ENCODE measurements at regions not wholly inside any gene's neighbourhood (a gene's known extent, or its start where the extent isn't known, plus 50 kb on each side); places are given as distances from the start of the nearest gene placed in this dataset.

DNA sequence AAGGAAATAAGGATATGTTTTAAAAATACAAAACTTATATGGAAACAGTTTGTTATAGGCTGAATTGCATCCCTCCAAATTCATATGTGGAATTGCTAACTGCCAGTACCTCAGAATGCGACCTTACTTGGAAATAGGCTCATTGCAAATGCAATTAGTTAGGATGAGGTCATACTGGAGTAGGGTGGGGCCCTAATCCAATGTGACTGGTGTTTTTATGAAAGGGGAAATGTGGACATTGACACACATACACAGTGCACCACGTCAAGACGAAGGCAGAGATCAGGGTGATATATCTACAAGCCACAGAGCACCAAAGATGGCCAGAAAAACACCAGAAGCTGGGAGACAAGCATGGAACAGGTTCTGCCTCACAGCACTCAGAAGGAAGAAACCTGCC lies 494.2 kb downstream of the TSN start:
- no peak overlapping the region for H3K4me2 ChIP-seq
- no peaks in the 10 kb centered on the region for H3F3A ChIP-seq (ENCODE audit: low read depth)
- no peaks in the 10 kb centered on the region for H3K79me2 ChIP-seq (ENCODE audit: low read depth)
- no peak overlapping the region for H3K4me3 ChIP-seq
- H3K4me1 Mint-ChIP-seq = peaks cover 12% of the 10 kb centered on the region
- no peak overlapping the region for H3K27ac Mint-ChIP-seq
- H3K9ac ChIP-seq = no peak overlapping the region
- no peaks in the 10 kb centered on the region for H3K36me3 ChIP-seq
- H4K20me1 ChIP-seq (ENCODE audit: low read depth) = no peaks in the 10 kb centered on the region
- no peaks in the 10 kb centered on the region for H3K9me3 ChIP-seq (ENCODE audit: low read depth)
- H3K36me3 Mint-ChIP-seq = no peaks in the 10 kb centered on the region
- no peaks in the 10 kb centered on the region for H3K27me3 Mint-ChIP-seq (ENCODE audit: insufficient read depth, low read depth)
- no peak overlapping the region for H3K27ac ChIP-seq
- no peaks in the 10 kb centered on the region for H3K27me3 ChIP-seq
- no peak for DNase-seq (ENCODE audit: low spot score)
- no peak for TF ChIP-seq EZH2 (IDR thresholded peaks at IDR 0.05)
- TF ChIP-seq, protein P1, sequence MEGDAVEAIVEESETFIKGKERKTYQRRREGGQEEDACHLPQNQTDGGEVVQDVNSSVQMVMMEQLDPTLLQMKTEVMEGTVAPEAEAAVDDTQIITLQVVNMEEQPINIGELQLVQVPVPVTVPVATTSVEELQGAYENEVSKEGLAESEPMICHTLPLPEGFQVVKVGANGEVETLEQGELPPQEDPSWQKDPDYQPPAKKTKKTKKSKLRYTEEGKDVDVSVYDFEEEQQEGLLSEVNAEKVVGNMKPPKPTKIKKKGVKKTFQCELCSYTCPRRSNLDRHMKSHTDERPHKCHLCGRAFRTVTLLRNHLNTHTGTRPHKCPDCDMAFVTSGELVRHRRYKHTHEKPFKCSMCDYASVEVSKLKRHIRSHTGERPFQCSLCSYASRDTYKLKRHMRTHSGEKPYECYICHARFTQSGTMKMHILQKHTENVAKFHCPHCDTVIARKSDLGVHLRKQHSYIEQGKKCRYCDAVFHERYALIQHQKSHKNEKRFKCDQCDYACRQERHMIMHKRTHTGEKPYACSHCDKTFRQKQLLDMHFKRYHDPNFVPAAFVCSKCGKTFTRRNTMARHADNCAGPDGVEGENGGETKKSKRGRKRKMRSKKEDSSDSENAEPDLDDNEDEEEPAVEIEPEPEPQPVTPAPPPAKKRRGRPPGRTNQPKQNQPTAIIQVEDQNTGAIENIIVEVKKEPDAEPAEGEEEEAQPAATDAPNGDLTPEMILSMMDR (IDR thresholded peaks at IDR 0.05) = no peak
- TF ChIP-seq EZH2phosphoT487 (IDR thresholded peaks at IDR 0.05) = no peak
- H2AFZ ChIP-seq (replicated peaks) = no peak overlapping the region
- no peak overlapping the region for H3K4me3 Mint-ChIP-seq
- H3K9me3 Mint-ChIP-seq = peaks cover 8% of the 10 kb centered on the region
- no peaks in the 10 kb centered on the region for H3K4me1 ChIP-seq

DNA sequence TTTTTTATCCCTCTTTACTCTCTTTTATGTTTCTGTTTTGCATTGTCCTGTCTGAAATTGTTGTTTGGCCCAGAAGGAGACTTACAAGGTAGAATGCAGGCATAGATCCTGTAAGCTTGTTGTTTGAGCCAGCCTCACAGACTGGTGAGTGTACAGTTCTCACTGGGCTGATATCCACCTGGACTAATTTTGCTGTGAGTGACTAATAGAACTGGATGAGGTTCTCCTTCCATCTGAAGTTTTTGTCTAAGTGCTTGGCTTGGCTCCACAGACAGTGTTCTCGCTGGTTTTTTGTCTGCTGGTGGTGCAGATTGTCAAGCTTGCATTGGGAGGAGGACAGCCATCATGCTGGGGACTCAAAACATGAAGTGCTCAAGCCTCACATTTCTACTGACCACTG lies 495.7 kb downstream of the TSN start:
- H3K27ac Mint-ChIP-seq = no peak overlapping the region
- no peaks in the 10 kb centered on the region for H3K27me3 Mint-ChIP-seq (ENCODE audit: insufficient read depth, low read depth)

DNA sequence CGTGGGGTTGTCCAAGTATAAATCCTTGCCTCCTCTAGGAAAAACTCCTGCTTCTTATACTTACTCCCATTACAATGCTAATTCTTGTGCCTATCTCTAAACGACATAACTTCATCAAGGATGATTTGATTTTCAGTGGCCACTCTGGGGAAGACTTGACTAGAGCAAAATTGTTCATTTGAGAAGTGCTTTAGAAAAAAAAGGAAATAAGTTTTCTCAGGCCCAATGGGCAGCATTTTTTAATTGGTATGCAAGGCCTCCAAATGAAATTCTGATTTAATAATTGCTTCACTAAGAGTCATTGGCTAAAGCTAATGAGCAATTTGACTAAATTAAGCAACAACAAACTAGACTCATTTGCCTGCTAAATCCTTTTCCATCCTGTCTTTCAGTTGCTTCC lies 496.1 kb downstream of the TSN start:
- Histone ChIP-seq H2AFZ (replicated peaks) (no peak overlapping the region), H3K27ac (no peak overlapping the region), H3F3A (ENCODE audit: low read depth) (no peaks in the 10 kb centered on the region), H3K27me3 (no peaks in the 10 kb centered on the region), H3K9me3 (ENCODE audit: low read depth) (no peaks in the 10 kb centered on the region), H3K79me2 (ENCODE audit: low read depth) (no peaks in the 10 kb centered on the region), H3K36me3 (no peaks in the 10 kb centered on the region), H3K4me3 (no peak overlapping the region), H3K9ac (no peak overlapping the region), H3K4me1 (no peaks in the 10 kb centered on the region), H4K20me1 (ENCODE audit: low read depth) (no peaks in the 10 kb centered on the region), H3K4me2 (no peak overlapping the region)
- Mint-ChIP-seq H3K27ac (no peak overlapping the region), H3K9me3 (peaks cover 8% of the 10 kb centered on the region), H3K4me3 (no peak overlapping the region), H3K27me3 (ENCODE audit: insufficient read depth, low read depth) (no peaks in the 10 kb centered on the region), H3K4me1 (peaks cover 6% of the 10 kb centered on the region), H3K36me3 (no peaks in the 10 kb centered on the region)
- TF ChIP-seq EZH2phosphoT487 (IDR thresholded peaks at IDR 0.05) (no peak), EZH2 (IDR thresholded peaks at IDR 0.05) (no peak)
- TF ChIP-seq, protein P1 (IDR thresholded peaks at IDR 0.05) = no peak
- no peak for DNase-seq (ENCODE audit: low spot score)

More for the DNA sequence above, 495.7 kb downstream of the TSN start:
- Mint-ChIP-seq H3K4me3 (no peak overlapping the region), H3K9me3 (peaks cover 8% of the 10 kb centered on the region), H3K4me1 (peaks cover 6% of the 10 kb centered on the region), H3K36me3 (no peaks in the 10 kb centered on the region)
- Histone ChIP-seq H4K20me1 (ENCODE audit: low read depth) (no peaks in the 10 kb centered on the region), H3F3A (ENCODE audit: low read depth) (no peaks in the 10 kb centered on the region), H3K4me2 (no peak overlapping the region), H3K9me3 (ENCODE audit: low read depth) (no peaks in the 10 kb centered on the region), H3K9ac (no peak overlapping the region), H3K4me1 (no peaks in the 10 kb centered on the region), H3K4me3 (no peak overlapping the region), H2AFZ (replicated peaks) (no peak overlapping the region), H3K79me2 (ENCODE audit: low read depth) (no peaks in the 10 kb centered on the region), H3K36me3 (no peaks in the 10 kb centered on the region), H3K27me3 (no peaks in the 10 kb centered on the region), H3K27ac (no peak overlapping the region)
- no peak for DNase-seq (ENCODE audit: low spot score)
- TF ChIP-seq, protein P1 (IDR thresholded peaks at IDR 0.05) = no peak
- TF ChIP-seq EZH2 (IDR thresholded peaks at IDR 0.05) (no peak), EZH2phosphoT487 (IDR thresholded peaks at IDR 0.05) (no peak)

Measured in neural progenitor cell (in vitro differentiated cells).